SIG-M5 treated with dmso at 0.1 percent for 504 hours (cell line): ENCODE measurements at regions not wholly inside any gene's neighbourhood (a gene's known extent, or its start where the extent isn't known, plus 50 kb on each side); places are given as distances from the start of the nearest gene placed in this dataset.
"Not testable (repeated sequence)": the region's sequence is repeated elsewhere in the genome, so short reads cannot be mapped to it uniquely, and the experiment has no call there.

ENCODE experiments used
- DNase-seq: peaks from one replicate; lab custom pipeline; 2025; ENCODE audit not compliant: unreplicated experiment; lab: John Stamatoyannopoulos, UW

DNA sequence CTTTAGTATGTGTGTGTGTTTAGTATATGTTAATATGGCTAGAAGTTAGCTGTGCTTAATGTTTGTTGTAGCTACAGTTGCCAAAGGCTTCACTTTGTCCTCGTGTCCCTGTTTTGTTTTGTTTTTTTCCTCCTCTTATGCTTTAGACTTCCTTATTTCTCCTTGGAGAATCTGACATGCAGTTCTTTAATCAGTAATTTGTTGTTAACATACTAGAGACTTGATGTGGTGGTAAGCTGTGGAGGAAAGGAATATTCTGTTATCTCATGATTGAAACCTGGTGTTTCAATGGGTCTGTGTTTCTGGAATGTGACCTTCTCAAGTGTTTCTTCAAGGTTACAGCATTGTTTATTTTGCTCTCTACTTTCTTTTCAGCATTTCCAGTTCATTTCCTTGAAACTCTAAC is 515.6 kb upstream of the ST8SIA4 start:
- no peak for DNase-seq

DNA sequence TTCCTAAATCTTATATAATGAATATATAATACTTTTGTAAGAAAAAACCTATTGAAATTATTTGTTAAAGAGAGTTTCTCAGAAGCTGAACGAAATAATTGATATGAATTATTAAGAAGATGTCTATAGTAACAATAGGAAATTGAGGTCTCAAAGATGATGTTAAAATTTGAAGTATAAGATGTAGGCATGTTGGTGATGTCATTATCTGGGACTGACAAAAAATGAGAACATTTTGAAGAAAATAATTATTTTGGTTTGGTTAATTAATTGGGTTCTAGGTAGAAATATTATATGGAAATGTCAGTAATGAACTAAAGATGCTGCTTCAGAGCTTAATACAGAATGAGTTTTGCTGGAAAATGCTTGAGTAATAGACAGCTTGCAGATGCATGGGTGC is 501.4 kb upstream of the ST8SIA4 start:
- no peak for DNase-seq

DNA sequence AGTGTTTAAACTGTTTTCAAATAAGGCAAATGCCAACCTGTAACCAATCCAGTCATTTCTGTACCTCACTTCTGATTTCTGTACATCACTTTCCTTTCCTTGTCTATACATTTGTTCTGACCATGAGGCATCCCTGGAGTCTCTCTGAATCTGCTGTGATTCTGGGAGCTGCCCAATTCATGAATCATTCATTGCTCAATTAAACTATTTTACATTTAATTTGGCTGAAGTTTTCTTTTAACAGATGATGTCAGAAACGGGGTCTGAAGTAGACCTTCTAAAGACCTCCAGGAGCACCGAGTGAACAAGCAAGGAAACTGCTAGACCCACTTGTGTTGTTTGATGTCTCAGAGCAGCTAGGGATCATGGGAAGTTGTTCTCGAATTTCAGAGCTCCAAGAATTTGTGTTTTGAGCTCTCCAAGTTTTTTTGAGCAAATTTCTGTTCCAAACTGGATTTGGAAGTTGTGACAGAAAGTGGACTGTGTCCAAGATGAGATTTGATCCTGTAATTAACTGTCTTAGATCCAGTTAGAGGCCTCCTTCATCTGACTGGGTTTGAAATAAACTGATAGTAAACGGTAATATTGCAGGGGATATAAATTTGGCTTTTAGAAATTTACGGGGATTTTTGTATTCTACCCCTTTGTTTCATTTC is 490.8 kb upstream of the ST8SIA4 start:
- no peak for DNase-seq

DNA sequence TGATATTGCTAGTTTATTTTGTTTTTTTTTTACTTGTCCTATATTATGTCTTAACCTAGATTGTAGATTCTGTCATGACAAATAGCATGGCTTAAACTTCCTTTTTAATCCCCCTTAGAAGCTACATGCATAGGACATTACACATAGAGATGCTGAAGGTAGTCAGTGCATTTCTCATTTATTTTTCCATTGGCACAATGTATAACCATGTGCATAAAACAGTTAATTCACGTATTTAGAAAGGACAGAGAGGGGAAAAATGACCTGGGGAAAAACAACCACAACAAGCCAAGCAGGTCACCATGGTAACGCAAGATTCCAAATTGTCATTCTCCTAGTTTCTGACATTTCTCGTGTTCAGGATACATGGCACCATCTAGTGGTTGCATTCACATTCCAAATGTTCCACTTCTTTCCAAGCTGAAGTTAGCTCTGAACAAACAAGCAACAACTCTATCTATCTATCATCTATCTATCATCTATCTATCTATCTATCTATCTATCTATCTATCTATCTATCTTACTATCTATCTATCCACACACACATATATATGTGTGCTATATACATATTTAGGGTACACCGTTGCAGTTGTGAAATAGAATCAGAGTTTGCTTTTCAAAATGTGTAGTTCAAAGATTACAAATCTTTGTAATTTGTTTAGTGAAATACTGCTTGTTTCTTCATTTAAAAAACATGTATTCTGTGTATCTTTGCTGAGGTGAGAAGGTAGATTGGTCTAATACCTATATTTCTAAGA is 487.2 kb upstream of the ST8SIA4 start:
- DNase-seq = peak; percentile 57

DNA sequence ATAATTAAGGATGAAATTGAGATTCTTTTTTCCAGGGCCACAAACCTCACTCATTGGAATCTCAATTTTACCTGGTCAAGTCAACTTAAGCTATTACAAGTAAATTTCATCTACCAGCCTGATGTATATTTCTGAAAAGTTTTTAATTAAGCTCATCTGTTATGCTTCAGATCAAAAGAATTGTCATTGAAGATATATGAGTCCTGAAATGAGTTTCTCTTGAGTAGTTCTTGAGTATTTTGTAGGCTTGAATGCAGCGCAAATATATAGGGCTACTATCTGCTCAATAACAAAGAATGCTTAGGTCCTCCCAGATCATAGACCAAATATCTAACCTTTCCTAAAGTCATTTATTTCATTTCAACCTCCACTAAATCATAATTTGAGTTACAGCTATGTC is 482.2 kb upstream of the ST8SIA4 start:
- DNase-seq = no peak

DNA sequence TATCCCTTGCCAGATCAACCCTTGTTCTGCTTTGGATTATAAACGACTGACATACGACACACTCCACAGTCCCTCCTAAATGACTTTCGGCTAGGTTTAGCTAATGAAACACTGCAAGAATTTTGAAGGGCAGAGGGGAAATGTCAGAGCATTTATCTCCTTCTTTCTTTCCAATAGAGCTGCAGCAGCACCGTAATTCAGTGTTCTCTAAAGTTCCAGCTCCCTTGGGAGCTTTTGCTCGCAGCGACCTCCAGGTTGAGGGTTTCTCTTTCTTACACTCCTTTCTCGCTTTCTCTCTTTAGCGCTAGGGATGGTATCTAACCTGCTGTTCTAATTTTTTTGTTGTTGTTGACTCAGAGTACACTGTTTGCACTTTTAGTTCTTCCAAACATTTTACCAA is 467.1 kb upstream of the ST8SIA4 start:
- DNase-seq = no peak

DNA sequence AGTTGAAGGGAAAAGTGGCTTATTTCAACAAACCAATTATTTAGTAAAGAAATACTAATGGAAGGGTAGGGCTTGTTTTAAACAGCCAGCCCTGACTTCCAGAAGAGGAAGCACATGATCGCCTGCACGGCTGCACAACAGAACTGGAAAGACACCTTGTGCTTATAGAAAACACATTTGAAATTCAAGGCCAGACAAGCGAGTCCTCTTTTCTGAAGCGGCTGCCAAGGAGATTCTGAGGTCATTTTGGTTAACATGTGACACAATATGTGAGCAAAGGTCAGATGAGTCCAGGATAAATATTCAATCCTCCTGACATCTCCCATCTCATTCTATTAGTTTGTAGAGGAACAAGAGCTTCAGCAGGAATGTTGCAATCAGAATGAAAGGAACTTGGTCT is 461.4 kb upstream of the ST8SIA4 start:
- DNase-seq = no peak

DNA sequence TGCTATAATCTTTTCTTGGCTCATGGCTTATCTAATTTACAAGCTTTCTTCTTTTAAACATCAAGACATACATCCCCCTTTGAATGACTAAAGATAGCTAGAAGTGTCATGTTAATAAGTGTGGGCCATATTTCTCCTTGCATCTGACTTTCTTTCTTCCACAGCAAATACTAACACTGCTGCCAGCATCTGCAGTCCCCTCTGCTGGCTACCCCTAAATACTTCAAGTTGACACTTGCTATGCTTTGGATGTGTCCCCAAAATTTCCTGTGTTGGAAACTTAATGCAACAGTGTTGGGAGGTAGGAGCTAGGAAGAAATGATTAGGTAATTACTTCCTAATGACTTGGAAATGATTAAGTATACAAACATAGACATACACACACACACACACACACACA is 459.0 kb upstream of the ST8SIA4 start:
- DNase-seq = no peak

DNA sequence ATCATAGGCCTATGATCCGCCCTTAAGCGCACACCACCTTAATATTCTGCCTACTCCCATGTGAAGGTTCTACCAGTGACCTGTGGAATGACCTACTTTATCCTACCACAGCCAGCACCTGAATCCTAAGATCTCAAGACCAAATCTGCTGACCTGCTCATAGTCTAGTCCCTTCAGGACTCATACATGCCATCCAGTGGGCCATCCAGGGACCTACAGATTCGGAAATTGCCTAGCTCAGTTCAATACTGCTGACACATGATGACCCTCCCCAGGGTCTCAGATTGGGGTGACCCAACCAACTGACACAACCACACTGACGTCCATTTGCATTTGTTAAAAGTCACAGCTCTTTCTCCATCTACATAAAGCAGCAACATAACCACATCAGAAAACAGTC is 443.8 kb upstream of the ST8SIA4 start:
- no peak for DNase-seq

DNA sequence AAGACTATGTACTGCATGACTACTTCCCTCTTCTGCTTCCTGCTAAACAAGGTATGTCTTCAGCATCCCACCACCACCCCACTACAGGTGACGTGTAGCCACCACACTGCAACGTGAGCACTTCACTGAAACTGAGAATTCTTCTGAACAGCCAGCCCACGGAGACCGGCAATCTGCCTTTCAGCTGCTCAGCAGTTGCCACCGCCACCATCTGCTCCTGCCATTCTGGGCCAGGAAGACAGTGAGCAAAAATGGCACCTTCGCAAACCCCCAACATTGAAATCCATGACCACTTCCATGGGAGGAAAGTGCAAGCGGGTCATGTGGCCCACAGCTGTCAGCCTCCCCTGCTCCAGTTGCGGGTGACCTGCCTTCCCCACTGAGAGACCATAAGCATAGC is 443.4 kb upstream of the ST8SIA4 start:
- DNase-seq = no peak

DNA sequence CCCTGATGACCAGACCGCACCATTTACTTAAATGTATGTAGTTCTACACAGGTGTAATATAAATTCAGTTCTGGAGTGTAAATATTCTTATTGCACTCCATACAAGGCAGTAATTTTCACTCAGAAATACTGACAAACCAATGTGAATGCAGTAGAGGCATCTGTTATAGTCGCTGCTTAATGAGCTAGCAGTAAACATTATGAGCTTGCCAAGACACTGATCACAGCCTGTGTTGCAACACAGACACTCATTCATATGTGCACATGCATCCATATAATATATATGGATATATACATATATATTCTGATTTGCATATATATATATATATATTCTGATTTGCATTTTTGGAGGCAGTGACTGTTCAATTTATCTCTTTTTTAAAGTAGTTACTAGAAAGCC is 435.1 kb upstream of the ST8SIA4 start:
- DNase-seq = no peak

DNA sequence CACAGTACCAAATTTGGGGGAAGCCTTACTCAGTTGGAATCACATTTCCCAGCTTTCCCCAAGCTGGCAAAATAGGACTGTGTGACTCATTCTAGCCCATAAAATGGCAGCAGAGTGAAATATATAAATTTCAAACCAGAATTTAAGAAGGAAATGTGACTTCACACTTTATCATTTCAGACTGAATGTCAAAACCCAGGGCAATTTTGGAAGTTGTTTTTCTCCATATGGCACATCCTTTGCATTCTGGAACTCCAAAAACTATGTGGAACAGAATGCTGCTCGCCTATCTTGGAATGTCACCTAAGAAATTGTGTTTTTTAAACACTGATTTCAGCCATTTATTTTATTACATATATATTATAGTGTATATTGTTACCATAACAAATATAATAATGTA is 424.7 kb upstream of the ST8SIA4 start:
- DNase-seq = no peak

DNA sequence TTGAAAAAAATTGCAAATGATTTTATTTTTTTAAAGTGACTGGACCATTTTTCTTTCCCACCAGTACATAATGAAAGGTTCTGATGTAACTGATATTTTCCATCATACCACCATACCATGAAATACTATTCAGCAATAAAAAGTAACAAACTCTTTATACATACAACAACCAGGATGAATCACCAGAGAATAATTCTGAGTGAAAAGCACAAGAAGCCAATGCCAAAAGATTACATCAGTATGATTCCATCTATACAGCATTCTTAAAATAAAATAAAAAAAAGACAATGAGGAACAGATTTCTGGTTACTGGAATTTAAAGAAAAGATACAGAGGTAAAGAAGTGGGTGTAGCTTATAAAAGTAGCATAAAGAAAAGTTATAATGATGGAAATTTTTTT is 423.7 kb upstream of the ST8SIA4 start:
- DNase-seq = no peak

DNA sequence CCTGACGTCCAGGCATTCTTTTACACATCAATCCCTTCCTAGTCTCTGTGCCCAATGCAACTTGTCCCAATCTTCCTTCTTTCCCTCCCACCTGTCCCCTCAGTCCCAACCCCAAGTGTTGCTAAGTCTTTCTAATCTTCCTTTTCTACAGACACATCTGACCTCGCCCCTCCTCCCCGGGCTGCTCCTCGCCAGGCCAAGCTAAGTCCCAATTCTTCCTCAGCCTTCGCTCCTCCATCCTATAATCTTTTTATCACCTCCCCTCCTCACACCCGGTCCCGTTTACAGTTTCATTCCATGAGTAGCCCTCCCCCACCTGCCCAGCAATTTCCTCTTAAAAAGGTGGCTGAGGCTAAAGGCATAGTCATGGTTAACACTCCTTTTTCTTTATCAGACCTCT is 413.3 kb upstream of the ST8SIA4 start:
- DNase-seq = not testable (repeated sequence)

DNA sequence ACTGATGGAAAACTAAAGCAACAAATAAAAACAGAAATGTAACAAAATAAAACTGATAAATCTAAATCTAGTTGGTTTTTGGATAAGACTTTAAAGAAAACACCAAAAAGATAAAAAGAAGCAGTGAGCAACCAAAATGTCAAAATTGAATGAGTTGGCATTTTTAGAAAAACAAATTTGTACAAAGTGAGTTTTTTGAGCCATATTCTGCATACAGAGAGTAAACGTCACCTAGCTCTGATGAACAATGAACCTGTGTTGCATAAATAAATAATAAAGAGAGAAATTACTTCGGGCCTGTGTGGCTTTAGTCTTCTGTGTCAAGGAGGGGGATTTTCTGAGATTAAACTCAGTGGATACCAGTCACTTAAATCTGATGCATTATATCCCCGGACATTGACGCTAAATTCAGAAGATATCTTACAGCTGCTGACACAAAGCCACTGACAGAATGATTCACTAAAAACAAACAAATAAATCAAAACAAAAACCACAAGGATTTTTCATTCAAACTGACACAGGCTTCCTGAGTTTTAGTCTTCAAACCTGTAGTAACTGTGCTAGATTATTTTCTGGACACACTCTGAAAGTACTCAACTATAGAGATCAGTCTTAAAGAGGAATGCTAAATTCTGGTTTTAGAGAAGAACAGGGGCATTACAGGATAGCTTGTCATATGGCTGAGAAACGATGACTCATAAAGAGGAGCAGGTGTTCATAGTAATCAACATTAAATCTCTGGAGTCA is 403.5 kb upstream of the ST8SIA4 start:
- DNase-seq = no peak

DNA sequence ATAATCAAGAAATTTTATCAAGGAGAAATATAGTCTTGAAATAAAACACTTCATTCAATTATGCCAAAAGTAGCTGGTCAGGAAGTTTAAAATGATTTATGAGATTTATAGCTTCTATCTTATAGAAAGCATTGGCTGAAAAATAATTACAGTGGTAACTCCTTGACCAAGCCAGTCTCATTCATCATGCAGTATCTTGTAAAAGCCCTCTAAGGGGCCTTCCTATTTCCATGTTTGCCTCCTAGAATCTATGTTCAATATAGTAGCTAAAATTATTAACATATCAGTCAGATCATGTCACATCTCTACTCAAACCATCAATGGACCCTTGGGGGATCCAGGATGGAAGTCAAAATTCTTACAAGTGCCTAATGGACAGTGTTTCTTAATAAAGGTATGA is 393.4 kb upstream of the ST8SIA4 start:
- DNase-seq = no peak

DNA sequence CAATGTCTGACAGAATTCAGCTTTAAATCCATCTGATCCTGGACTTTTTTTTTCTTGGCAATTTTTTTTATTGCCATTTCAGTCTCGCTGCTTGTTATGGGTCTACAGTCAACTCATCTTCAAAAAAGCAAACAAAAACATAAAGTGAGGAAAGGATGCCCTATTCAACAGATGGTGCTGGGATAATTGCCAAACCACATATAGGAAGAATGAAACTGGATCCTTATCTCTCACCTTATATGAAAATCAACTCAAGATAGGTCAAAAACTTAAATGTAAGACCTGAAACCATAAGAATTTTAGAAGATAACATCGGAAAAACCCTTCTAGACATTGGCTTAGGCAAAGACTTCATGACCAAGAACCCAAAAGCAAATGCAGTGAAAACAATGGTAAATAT is 389.1 kb upstream of the ST8SIA4 start:
- DNase-seq = no peak

DNA sequence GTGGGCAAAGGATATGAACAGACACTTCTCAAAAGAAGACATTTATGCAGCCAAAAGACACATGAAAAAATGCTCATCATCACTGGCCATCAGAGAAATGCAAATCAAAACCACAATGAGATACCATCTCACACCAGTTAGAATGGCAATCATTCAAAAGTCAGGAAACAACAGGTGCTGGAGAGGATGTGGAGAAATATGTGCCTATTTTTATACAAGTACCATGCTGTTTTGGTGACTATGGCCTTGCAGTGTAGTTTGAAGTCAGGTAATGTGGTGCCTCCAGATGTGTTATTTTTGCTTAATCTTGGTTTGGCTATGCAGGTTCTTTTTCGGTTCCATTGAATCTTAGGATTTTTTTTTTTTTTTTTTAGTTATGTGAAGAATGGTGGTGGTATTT is 387.7 kb upstream of the ST8SIA4 start:
- not testable (repeated sequence) for DNase-seq

DNA sequence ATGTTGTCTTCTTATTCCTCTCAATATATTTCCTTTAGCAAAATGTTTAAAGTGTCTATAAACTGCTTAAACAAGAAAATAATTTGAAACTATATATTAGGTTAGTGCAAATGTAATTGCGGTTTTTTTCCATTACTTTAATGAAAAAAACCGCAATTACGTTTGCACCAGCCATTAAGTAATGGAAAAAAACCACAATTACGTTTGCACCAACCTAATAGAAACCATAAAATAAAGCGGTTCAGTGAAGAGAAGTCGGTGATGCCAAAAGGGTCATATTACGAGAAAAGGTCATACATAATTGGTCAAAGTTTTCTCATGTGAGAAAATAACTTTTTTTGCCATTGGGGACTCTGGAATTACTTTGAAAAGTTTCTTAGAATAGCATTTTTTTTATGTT is 385.6 kb upstream of the ST8SIA4 start:
- no peak for DNase-seq

DNA sequence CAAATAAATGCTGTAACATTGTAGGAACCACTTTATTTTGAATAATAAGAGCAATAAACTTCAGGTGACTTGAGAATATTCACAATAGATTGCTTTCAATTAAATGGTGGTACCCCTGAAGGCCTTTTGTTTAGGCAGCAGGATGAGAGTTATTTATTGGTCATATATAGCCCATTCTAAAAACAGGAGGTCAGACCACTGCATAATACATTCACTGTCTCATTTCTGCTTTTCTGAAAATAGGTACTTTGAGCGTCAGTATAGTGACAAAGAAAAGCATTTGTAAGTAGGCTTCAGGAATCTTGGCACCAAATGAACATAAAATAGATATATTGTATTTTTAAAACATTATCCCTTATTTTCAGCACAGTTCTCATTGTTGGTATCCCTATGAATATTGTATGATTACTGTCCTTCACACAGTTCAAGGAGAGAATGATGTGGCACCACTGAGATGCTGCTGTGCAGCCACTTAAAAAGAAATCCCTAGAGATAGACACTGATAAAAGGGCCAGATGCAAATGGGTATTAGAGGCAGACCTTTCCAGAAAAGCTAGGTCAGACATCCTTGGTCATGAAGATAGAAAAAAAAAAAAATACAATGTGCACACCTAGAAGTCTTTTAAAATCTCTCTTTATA is 381.8 kb upstream of the ST8SIA4 start:
- no peak for DNase-seq

DNA sequence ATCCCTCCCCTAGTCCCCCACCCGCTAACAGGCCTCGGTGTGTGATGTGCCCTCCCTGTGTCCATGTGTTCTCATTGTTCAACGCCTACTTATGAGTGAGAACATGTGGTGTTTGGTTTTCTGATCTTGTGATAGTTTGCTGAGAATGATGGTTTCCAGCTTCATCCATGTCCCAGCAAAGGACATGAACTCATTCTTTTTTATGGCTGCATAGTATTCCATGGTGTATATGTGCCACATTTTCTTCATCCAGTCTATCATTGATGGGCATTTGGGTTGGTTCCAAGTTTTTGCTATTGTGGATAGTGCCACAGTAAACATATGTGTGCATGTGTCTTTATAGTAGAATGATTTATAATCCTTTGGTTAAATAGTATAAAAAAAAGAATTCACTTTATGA is 380.9 kb upstream of the ST8SIA4 start:
- DNase-seq = not testable (repeated sequence)

DNA sequence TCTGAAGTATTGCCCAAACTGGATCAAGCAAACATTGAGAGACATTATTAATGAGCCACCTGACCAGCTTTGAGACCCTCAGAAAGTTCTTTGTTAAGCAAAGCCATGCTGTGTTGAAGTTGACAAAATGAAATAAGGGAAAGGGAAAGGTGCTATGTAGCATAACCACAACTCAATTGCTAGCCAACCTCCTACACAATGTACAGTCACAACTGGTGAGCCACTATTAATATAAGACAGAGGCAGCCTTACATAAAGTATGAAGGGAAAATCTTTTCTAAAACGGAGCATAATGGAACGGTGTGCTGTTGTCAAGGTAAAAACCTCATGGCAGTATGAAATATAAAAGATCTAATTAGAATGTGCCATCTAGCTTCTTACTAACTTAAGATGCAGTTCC is 375.8 kb upstream of the ST8SIA4 start:
- no peak for DNase-seq
